ENCODE measurements at regions not wholly inside any gene's neighbourhood (a gene's known extent, or its start where the extent isn't known, plus 50 kb on each side); places are given as distances from the start of the nearest gene placed in this dataset.

DNA sequence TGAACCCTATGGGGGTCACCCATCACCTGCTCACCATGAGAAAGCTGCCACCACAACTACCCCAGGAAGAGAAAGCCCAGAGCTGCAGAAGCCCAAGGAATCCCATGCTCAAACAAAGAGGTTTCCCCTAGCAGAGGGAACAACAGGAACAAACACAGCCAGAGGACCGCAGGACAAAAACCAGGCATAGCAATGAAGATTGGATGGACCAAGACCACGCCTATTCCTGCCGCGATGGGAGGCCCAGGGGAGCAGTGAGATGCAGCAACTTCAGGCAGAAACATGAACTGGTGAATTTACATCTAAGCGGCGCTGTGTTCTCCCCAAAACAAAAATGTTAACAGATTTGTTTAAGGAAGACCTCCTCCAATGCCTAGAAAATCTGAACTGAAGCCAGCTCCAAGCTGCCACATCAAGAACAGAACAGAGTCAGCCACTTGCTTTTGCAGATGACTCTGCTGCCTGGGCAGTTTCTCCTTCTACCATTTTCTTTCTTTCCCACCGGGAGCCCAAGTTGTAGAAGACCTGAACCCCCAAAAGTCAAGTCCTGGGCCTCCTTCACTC is 134.2 kb upstream of the NEBL start:
- Mint-ChIP-seq H3K36me3 (no peaks in the 10 kb centered on the region), H3K4me3 (no peak overlapping the region), H3K27me3 (no peaks in the 10 kb centered on the region), H3K4me1 (no peaks in the 10 kb centered on the region), H3K9me3 (peaks cover 3% of the 10 kb centered on the region), H3K27ac (no peak overlapping the region)
- no peak for ATAC-seq

DNA sequence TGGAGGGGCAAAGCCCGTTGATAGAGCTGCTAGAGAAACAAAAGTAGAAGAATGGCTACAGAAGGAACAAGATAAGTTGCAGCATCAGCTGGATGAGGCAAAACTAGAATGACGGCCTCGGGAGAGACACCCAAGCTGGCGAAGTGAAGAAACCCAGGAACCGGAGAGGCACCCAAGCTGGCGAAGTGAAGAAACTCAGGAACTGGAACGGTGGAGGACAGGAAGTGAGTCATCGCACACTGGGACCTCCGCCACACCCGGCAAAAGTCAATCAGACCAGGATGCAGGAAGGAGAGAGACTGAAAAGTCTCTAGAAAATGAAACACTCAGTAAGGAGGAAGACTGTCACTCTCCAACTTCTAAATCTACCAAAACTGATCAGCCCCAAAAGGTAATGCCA is 133.0 kb upstream of the NEBL start:
- no peak for ATAC-seq
- Mint-ChIP-seq H3K27me3 (no peaks in the 10 kb centered on the region), H3K4me3 (no peak overlapping the region), H3K27ac (no peak overlapping the region), H3K36me3 (no peaks in the 10 kb centered on the region), H3K9me3 (peaks cover 3% of the 10 kb centered on the region), H3K4me1 (no peaks in the 10 kb centered on the region)

DNA sequence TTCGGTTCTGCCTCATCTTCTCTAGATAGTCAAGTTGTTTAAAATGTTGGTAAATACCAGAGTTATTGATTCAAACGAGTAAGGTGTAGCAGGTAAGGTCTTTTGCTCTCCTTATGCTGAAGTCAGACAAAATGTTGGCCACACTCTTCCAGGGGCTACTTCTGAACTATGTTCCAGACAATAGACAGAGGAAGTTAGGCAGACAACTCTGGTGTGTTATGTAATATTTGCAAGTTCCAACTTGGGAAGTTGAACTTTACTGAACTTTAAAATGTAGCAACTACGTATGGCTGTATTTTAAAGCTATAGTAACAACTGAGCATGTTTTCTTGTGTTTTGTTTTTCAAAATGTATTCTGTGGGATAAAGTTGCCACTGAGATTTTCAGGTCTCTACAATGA is 125.7 kb upstream of the NEBL start:
- no peak for ATAC-seq
- no peak overlapping the region for H3K4me3 Mint-ChIP-seq
- H3K27ac Mint-ChIP-seq, result no peak overlapping the region
- peaks cover 17% of the 10 kb centered on the region for H3K27me3 Mint-ChIP-seq
- H3K9me3 Mint-ChIP-seq, result peaks cover 4% of the 10 kb centered on the region
- no peaks in the 10 kb centered on the region for H3K4me1 Mint-ChIP-seq
- H3K36me3 Mint-ChIP-seq, result no peaks in the 10 kb centered on the region

DNA sequence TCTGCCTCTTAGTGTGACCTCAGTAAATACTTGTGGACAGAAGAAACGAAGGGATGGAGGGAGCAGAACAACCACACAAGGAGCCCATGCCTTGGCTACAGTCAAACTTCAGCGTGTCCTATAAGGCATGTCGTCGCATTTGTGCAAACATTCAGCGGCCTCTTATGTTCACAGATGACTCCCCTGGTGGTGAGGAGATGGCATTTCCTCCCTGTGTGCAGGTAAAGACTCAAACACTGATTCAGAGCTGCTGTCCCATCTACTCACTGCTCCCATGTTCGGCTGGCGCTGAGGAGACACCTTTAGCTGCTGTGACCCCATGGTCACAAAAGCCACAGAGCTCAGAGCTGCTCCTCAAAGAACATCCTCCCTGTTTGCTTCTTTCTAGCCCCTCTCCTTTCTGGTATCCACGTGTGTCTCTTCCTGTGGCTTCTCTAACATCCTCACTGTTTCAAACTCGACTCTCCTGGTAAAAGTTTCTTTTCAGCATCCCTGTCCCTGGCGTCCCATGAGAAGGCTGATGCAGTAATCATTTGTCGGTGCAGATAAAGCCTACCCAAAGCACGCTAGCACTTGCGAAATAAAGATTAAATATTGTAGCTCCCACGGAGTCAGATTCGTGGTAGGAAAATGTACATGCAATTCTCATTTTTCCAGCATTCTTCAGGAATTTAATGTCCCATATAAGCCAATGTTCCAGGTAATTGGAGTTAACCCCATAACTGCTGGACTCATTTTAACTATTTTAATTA is 124.9 kb upstream of the NEBL start:
- no peak for ATAC-seq
- Mint-ChIP-seq H3K9me3 (peaks cover 4% of the 10 kb centered on the region), H3K36me3 (no peaks in the 10 kb centered on the region), H3K4me3 (no peak overlapping the region), H3K27me3 (peaks cover 17% of the 10 kb centered on the region), H3K4me1 (no peaks in the 10 kb centered on the region), H3K27ac (no peak overlapping the region)

DNA sequence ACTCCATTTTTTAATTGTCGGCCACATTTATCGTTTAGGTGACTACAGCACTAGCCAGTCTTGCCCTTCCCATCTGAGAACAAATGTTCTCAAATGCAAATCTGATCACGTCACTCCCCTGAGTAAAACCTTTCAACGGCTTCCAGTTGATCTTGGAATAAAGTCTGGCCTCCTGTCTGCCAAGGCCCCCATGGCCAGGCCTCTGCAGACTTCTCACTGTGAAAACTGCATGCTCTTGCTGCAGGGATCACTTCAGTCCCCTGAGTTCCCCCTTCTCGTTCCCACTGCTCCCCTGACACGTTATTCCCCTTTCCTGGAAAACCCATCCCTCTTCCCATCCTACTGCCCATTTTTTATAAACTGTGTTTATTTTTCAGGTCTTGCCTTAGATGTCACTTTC is 124.1 kb upstream of the NEBL start:
- Mint-ChIP-seq H3K9me3 (peaks cover 4% of the 10 kb centered on the region), H3K27ac (no peak overlapping the region), H3K27me3 (peaks cover 17% of the 10 kb centered on the region), H3K36me3 (no peaks in the 10 kb centered on the region), H3K4me1 (no peaks in the 10 kb centered on the region), H3K4me3 (no peak overlapping the region)
- no peak for ATAC-seq

DNA sequence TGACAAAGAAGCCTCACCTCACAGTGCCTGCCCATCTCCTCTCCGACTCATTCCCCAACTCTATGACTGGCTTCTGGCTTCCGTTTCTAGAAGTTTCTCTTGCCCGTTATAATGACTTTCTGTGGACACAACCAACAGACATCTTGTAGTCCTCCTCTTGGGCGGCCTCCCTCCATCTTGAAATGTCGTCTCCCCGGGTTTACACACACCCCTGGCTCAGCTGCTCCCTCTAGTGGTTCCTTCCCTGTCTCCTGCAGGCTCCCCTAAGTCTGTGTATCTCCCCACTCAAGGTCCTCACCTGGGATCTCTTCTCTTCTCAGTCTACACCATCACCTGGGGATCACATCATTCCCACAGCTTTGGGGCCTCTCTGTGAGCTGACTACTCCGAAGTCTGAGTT is 123.4 kb upstream of the NEBL start:
- ATAC-seq, result peak; percentile 51
- Mint-ChIP-seq H3K36me3 (no peaks in the 10 kb centered on the region), H3K4me1 (no peaks in the 10 kb centered on the region), H3K9me3 (peaks cover 4% of the 10 kb centered on the region), H3K27me3 (peaks cover 17% of the 10 kb centered on the region), H3K4me3 (no peak overlapping the region), H3K27ac (no peak overlapping the region)

DNA sequence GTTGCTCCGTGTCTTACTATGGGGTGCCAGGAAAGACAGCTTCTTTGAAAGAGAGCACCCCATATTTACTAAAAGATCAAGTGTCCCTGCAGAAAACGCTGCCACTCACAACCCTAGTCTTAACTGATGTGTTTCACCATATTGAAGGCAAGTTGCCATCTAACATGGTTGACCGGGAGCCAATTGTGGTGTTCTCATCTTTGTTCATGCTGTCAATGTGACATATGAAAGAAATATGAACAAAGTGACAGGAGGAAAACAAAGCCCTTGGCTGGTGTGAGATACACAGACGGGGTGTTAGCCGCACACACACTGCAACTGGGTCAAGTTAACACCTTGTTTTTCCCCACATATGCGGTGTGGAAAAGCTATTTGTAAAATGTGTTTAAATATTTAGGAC is 122.3 kb upstream of the NEBL start:
- H3K4me3 Mint-ChIP-seq, result no peak overlapping the region
- H3K27ac Mint-ChIP-seq, result no peak overlapping the region
- no peaks in the 10 kb centered on the region for H3K36me3 Mint-ChIP-seq
- ATAC-seq, result no peak
- no peaks in the 10 kb centered on the region for H3K4me1 Mint-ChIP-seq
- H3K9me3 Mint-ChIP-seq, result peaks cover 4% of the 10 kb centered on the region
- H3K27me3 Mint-ChIP-seq, result peaks cover 11% of the 10 kb centered on the region

DNA sequence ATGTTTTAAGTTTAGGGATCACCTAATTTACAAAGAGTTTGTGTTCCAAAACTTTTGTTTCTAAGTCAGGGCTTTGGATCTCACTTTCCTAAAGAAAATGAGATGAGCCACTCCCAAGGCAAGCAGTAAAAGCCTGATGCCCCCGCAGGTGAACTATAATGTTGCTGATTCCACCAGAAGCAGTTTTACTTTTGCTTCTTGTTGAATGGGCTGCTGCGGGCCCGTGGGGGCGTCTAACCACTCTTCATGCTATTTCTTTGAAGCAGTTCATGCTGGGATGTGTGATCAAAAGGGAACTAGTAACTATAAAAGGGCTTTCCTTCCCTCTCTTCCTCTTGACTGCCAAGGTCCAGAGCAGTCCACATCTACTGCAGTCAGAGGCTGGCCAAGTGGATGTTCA is 118.7 kb upstream of the NEBL start:
- no peak for ATAC-seq

DNA sequence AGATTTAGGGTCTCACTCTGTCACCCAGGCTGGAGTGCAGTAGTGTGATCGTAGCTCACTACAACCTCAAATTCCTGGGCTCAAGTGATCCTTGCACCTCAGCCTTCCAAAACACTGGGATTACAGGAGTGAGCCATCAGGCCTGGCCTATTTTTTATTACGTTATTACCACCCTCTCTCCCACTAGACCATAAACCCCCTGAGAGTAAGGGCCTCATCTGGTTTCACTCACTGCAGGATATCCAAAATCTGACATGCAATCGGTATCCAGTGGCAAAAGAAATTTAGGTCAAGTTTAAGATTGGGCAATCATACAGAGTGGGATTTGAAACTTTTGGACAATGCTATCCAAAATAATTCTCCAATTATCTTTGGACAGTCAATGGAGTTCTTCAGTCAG is 117.0 kb upstream of the NEBL start:
- ATAC-seq, result no peak
- no peak overlapping the region for H3K4me3 Mint-ChIP-seq
- H3K9me3 Mint-ChIP-seq, result no peaks in the 10 kb centered on the region
- H3K27ac Mint-ChIP-seq, result no peak overlapping the region
- no peaks in the 10 kb centered on the region for H3K36me3 Mint-ChIP-seq
- no peaks in the 10 kb centered on the region for H3K4me1 Mint-ChIP-seq
- H3K27me3 Mint-ChIP-seq, result no peaks in the 10 kb centered on the region

More for the DNA sequence above, 118.7 kb upstream of the NEBL start:
- H3K27ac Mint-ChIP-seq, result no peak overlapping the region
- H3K36me3 Mint-ChIP-seq, result no peaks in the 10 kb centered on the region
- peaks cover 4% of the 10 kb centered on the region for H3K9me3 Mint-ChIP-seq
- no peaks in the 10 kb centered on the region for H3K4me1 Mint-ChIP-seq
- no peak overlapping the region for H3K4me3 Mint-ChIP-seq
- H3K27me3 Mint-ChIP-seq, result peaks cover 8% of the 10 kb centered on the region

DNA sequence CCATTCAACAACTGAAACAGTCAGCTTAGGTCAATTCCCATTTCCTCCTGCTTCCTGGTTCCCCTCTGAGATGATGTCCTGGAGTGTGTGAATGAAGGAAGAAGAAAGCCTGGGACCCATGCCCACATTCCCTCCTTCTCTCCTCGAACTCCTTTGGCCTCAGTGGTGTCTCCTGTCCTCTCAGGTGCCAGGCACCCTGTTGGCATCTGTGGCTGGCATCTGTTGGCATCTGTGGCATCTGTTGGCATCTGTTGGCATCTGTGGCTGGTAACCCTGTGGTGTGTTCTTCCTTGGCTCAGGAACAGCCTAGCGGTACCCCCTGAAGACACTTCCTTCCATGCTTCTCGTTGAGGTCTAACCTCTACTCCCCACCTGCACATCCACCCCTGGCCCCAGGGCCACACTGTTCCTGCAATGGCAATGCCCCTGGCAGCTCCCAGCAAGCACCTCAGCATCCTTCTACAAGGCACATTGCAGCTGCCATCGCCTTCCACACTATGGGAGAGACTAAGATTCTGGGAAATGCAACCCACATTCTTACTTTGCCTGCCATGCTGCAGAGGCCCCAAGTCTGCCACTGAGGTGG is 114.4 kb upstream of the NEBL start:
- Mint-ChIP-seq H3K27me3 (peaks cover 11% of the 10 kb centered on the region), H3K36me3 (no peaks in the 10 kb centered on the region), H3K9me3 (no peaks in the 10 kb centered on the region), H3K4me1 (no peaks in the 10 kb centered on the region), H3K4me3 (no peak overlapping the region), H3K27ac (no peak overlapping the region)
- no peak for ATAC-seq

DNA sequence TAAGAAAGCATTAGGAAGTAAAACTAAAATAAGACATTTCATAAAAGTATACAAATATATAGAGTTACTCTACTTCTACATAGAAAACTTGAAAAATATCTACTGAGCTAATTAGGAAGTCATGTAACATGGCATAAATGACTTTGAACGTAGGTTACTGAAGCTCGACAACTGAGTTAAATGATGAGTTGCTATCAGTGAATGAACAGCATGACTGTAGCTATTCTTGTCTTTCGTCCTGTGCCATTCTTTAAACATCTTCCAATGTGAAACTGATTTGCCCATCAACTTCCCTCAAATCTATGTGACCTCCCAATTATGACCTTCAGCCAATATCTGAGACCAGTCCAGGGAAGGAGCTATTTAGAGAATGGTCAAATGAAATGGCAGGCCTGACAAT is 113.5 kb upstream of the NEBL start:
- Mint-ChIP-seq H3K4me1 (no peaks in the 10 kb centered on the region), H3K9me3 (no peaks in the 10 kb centered on the region), H3K4me3 (no peak overlapping the region), H3K27ac (no peak overlapping the region), H3K36me3 (no peaks in the 10 kb centered on the region), H3K27me3 (peaks cover 11% of the 10 kb centered on the region)
- ATAC-seq, result no peak

DNA sequence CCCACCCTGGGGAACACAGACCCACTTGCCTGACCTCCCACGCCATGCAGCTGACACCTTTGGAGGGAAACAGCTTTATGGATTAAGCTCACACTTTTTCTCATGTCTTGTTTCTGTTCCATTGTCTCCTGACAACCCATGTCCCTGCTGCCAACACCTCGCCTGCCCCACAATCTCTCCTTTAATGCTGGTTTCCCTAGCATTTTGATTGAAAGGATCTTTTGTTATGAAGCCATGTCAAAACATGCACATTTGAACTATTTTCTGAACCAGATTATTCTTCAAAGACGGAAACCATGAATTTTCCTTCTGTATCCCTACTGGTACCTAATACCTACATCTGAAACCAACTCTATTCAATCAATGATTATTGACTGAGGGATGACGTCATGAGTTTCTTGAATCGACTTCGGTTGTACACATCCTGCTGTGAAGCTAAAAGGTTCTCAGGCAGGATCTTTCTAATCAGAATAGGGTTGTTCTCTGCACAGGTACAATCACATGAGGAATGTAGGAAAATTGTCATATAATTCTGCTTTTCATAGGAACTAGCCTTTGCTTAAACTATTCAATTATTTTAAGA is 106.2 kb upstream of the NEBL start:
- no peaks in the 10 kb centered on the region for H3K36me3 Mint-ChIP-seq
- no peak overlapping the region for H3K27ac Mint-ChIP-seq
- peaks cover 11% of the 10 kb centered on the region for H3K27me3 Mint-ChIP-seq
- no peak overlapping the region for H3K4me3 Mint-ChIP-seq
- ATAC-seq, result no peak
- H3K4me1 Mint-ChIP-seq, result no peaks in the 10 kb centered on the region
- H3K9me3 Mint-ChIP-seq, result no peaks in the 10 kb centered on the region

DNA sequence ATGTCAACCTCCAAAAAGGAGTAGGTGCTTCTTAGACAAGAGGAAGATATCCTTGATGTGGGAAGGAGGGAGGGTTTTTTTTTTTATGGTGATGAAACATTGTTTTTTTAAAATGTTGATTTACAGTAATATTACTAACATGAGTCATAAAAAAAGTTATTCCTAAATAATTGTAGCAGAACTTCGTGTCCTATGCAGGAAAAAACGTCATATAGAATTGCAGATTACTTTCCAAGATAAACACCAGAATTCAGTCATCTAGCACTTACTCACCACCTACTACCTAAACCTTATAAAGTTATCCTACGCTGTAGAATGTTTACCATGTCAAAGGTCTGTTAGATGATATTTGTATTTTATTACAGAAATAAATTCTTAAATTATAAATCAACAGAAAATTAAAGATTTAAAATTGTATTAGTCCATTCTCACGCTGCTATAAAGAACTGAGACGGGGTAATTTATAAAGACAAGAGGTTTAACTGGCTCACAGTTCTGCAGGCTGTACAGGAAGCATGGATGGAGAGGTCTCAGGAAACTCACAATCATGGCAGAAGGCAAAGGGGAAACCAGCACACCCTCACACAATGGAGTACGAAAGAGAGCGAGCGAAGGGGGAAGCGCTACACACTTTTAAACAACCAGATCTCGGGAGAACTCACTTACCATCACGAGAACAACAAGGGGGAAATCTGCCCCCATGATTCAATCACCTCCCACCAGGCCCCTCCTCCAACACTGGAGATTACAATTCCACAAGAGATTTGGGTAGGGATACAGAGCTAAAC is 105.2 kb upstream of the NEBL start:
- no peaks in the 10 kb centered on the region for H3K4me1 Mint-ChIP-seq
- no peaks in the 10 kb centered on the region for H3K9me3 Mint-ChIP-seq
- ATAC-seq, result no peak
- no peak overlapping the region for H3K27ac Mint-ChIP-seq
- no peaks in the 10 kb centered on the region for H3K36me3 Mint-ChIP-seq
- peaks cover 6% of the 10 kb centered on the region for H3K27me3 Mint-ChIP-seq
- H3K4me3 Mint-ChIP-seq, result no peak overlapping the region

DNA sequence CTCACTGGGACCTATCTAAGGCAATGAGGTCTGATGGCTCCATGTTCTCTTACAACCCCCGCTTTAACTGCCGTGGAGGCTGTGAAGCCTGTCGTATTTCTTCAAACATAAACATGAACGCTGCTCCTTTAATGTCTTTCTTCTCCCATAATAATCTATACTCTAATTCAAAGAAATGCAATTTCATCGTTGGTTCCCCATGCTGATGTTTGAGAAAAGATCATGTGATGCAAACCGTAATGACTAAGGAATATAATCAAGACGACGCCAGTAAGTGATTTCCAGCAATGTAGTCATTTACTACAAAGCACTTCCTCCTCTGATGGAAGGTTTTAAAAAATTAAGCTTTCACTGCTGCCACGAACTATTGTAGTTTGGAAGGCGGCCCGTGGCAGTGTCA is 102.6 kb upstream of the NEBL start:
- no peak overlapping the region for H3K4me3 Mint-ChIP-seq
- H3K9me3 Mint-ChIP-seq, result no peaks in the 10 kb centered on the region
- no peak for ATAC-seq
- H3K27ac Mint-ChIP-seq, result no peak overlapping the region
- no peaks in the 10 kb centered on the region for H3K36me3 Mint-ChIP-seq
- peaks cover 2% of the 10 kb centered on the region for H3K27me3 Mint-ChIP-seq
- no peaks in the 10 kb centered on the region for H3K4me1 Mint-ChIP-seq

DNA sequence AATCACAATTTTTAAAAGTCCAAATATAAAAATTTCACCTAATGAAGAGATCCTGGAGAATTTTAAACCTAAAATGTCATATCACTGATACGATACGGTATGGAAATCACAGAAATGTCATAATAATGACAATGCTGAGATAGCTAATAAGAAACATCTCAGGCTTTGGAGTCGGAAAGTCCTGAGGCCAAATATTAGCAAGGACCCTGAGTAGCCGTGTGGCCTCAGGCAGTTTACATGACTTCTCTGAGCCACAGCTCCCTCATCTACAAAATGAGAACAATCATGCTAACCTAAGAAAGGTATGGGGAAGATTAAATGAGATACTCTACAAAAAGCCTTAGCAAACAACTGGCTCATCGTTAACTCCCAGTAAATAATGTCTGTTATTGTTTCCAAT is 100.9 kb upstream of the NEBL start:
- no peaks in the 10 kb centered on the region for H3K4me1 Mint-ChIP-seq
- H3K36me3 Mint-ChIP-seq, result no peaks in the 10 kb centered on the region
- H3K27ac Mint-ChIP-seq, result no peak overlapping the region
- ATAC-seq, result no peak
- H3K4me3 Mint-ChIP-seq, result no peak overlapping the region
- H3K9me3 Mint-ChIP-seq, result no peaks in the 10 kb centered on the region
- H3K27me3 Mint-ChIP-seq, result peaks cover 16% of the 10 kb centered on the region

Data from stimulated activated memory B cell treated with anti-CD40 and anti-IgM and Interleukin-4, amounts not matched to agents 10 μg/mL and 1 μg/mL and 100 μg/mL, for 72 hours (primary cell).